ENCODE measurements at regions not wholly inside any gene's neighbourhood (a gene's known extent, or its start where the extent isn't known, plus 50 kb on each side); places are given as distances from the start of the nearest gene placed in this dataset.

- H3K4me3 ChIP-seq: no peak overlapping the region
- no peaks in the 10 kb centered on the region for H3K36me3 ChIP-seq (ENCODE audit: insufficient read depth, low read length)
- no peak overlapping the region for H3K9ac ChIP-seq (ENCODE audit: insufficient read length)
- TF ChIP-seq POLR2AphosphoS5 (IDR thresholded peaks at IDR 0.05; ENCODE audit: borderline replicate concordance, low read depth, low read length) (no peak), FOXP2 (optimal IDR thresholded peaks at IDR 0.05; ENCODE audit: control extremely low read depth, extremely low read length, insufficient read depth) (no peak), EZH2 (IDR thresholded peaks at IDR 0.05) (no peak)
- no peak for DNase-seq (ENCODE audit: low read depth, low spot score)
- no peak overlapping the region for H3K27ac ChIP-seq
- H3K9me3 ChIP-seq (ENCODE audit: low read depth, low read length): no peaks in the 10 kb centered on the region; the same call in 1 of the 2 replicates
Observed at GRCh38 chr20:41869261-41869660, 251.1 kb upstream of the CHD6 start.

- H3K9me3 ChIP-seq (ENCODE audit: low read depth, low read length): no peaks in the 10 kb centered on the region; the same call in 1 of the 2 replicates
- H3K36me3 ChIP-seq (ENCODE audit: insufficient read depth, low read length): no peaks in the 10 kb centered on the region
- TF ChIP-seq EZH2 (IDR thresholded peaks at IDR 0.05): no peak
- TF ChIP-seq POLR2AphosphoS5 (IDR thresholded peaks at IDR 0.05; ENCODE audit: borderline replicate concordance, low read depth, low read length): no peak
- no peak for TF ChIP-seq FOXP2 (optimal IDR thresholded peaks at IDR 0.05; ENCODE audit: control extremely low read depth, extremely low read length, insufficient read depth)
- no peak overlapping the region for H3K9ac ChIP-seq (ENCODE audit: insufficient read length)
- H3K4me3 ChIP-seq: no peak overlapping the region
- no peak overlapping the region for H3K27ac ChIP-seq
- DNase-seq (ENCODE audit: low read depth, low spot score): no peak
Observed at GRCh38 chr20:41865938-41866337, 247.8 kb upstream of the CHD6 start.

GRCh38 chr20:41862476-41862875, 244.3 kb upstream of the CHD6 start:
- no peak overlapping the region for H3K9ac ChIP-seq (ENCODE audit: insufficient read length)
- H3K36me3 ChIP-seq (ENCODE audit: insufficient read depth, low read length): no peaks in the 10 kb centered on the region
- DNase-seq (ENCODE audit: low read depth, low spot score): no peak
- TF ChIP-seq EZH2 (IDR thresholded peaks at IDR 0.05) (no peak), POLR2AphosphoS5 (IDR thresholded peaks at IDR 0.05; ENCODE audit: borderline replicate concordance, low read depth, low read length) (no peak), FOXP2 (optimal IDR thresholded peaks at IDR 0.05; ENCODE audit: control extremely low read depth, extremely low read length, insufficient read depth) (no peak)
- no peak overlapping the region for H3K4me3 ChIP-seq
- no peaks in the 10 kb centered on the region for H3K9me3 ChIP-seq (ENCODE audit: low read depth, low read length)
- H3K27ac ChIP-seq: no peak overlapping the region

GRCh38 chr20:41861772-41862422, 243.7 kb upstream of the CHD6 start:
- no peaks in the 10 kb centered on the region for H3K9me3 ChIP-seq (ENCODE audit: low read depth, low read length)
- H3K36me3 ChIP-seq (ENCODE audit: insufficient read depth, low read length): no peaks in the 10 kb centered on the region
- TF ChIP-seq POLR2AphosphoS5 (IDR thresholded peaks at IDR 0.05; ENCODE audit: borderline replicate concordance, low read depth, low read length) (no peak), FOXP2 (optimal IDR thresholded peaks at IDR 0.05; ENCODE audit: control extremely low read depth, extremely low read length, insufficient read depth) (no peak), EZH2 (IDR thresholded peaks at IDR 0.05) (no peak)
- no peak overlapping the region for H3K9ac ChIP-seq (ENCODE audit: insufficient read length)
- H3K27ac ChIP-seq: no peak overlapping the region
- H3K4me3 ChIP-seq: no peak overlapping the region
- no peak for DNase-seq (ENCODE audit: low read depth, low spot score)

GRCh38 chr20:41854765-41855164, 236.6 kb upstream of the CHD6 start:
- no peak for DNase-seq (ENCODE audit: low read depth, low spot score)
- H3K36me3 ChIP-seq (ENCODE audit: insufficient read depth, low read length): no peaks in the 10 kb centered on the region

GRCh38 chr20:41853806-41854205, 235.6 kb upstream of the CHD6 start:
- H3K9ac ChIP-seq (ENCODE audit: insufficient read length): no peak overlapping the region
- DNase-seq (ENCODE audit: low read depth, low spot score): no peak
- H3K27ac ChIP-seq: no peak overlapping the region
- TF ChIP-seq POLR2AphosphoS5 (IDR thresholded peaks at IDR 0.05; ENCODE audit: borderline replicate concordance, low read depth, low read length) (no peak), EZH2 (IDR thresholded peaks at IDR 0.05) (no peak), FOXP2 (optimal IDR thresholded peaks at IDR 0.05; ENCODE audit: control extremely low read depth, extremely low read length, insufficient read depth) (no peak)
- H3K36me3 ChIP-seq (ENCODE audit: insufficient read depth, low read length): no peaks in the 10 kb centered on the region
- no peaks in the 10 kb centered on the region for H3K9me3 ChIP-seq (ENCODE audit: low read depth, low read length)
- no peak overlapping the region for H3K4me3 ChIP-seq

More at GRCh38 chr20:41854765-41855164, 236.6 kb upstream of the CHD6 start:
- no peaks in the 10 kb centered on the region for H3K9me3 ChIP-seq (ENCODE audit: low read depth, low read length)
- H3K4me3 ChIP-seq: no peak overlapping the region
- no peak overlapping the region for H3K27ac ChIP-seq
- TF ChIP-seq POLR2AphosphoS5 (IDR thresholded peaks at IDR 0.05; ENCODE audit: borderline replicate concordance, low read depth, low read length): no peak
- TF ChIP-seq EZH2 (IDR thresholded peaks at IDR 0.05): no peak
- TF ChIP-seq FOXP2 (optimal IDR thresholded peaks at IDR 0.05; ENCODE audit: control extremely low read depth, extremely low read length, insufficient read depth): no peak
- H3K9ac ChIP-seq (ENCODE audit: insufficient read length): no peak overlapping the region

GRCh38 chr20:41848180-41848579, 230.0 kb upstream of the CHD6 start:
- DNase-seq (ENCODE audit: low read depth, low spot score): no peak
- TF ChIP-seq FOXP2 (optimal IDR thresholded peaks at IDR 0.05; ENCODE audit: control extremely low read depth, extremely low read length, insufficient read depth) (no peak), EZH2 (IDR thresholded peaks at IDR 0.05) (no peak)
- H3K9ac ChIP-seq (ENCODE audit: insufficient read length): no peak overlapping the region
- no peaks in the 10 kb centered on the region for H3K9me3 ChIP-seq (ENCODE audit: low read depth, low read length)
- H3K27ac ChIP-seq: no peak overlapping the region
- no peaks in the 10 kb centered on the region for H3K36me3 ChIP-seq (ENCODE audit: insufficient read depth, low read length)
- no peak overlapping the region for H3K4me3 ChIP-seq

GRCh38 chr20:41837669-41838224, 219.6 kb upstream of the CHD6 start:
- no peak for DNase-seq (ENCODE audit: low read depth, low spot score)
- Histone ChIP-seq H3K9me3 (ENCODE audit: low read depth, low read length) (no peaks in the 10 kb centered on the region), H3K9ac (ENCODE audit: insufficient read length) (no peak overlapping the region), H3K36me3 (ENCODE audit: insufficient read depth, low read length) (no peaks in the 10 kb centered on the region), H3K4me3 (no peak overlapping the region), H3K27ac (no peak overlapping the region)
- no peak for TF ChIP-seq FOXP2 (optimal IDR thresholded peaks at IDR 0.05; ENCODE audit: control extremely low read depth, extremely low read length, insufficient read depth)
- no peak for TF ChIP-seq EZH2 (IDR thresholded peaks at IDR 0.05)
- TF ChIP-seq POLR2AphosphoS5 (IDR thresholded peaks at IDR 0.05; ENCODE audit: borderline replicate concordance, low read depth, low read length): no peak

All from SK-N-MC (cell line).